ENCODE measurements at regions not wholly inside any gene's neighbourhood (a gene's known extent, or its start where the extent isn't known, plus 50 kb on each side); places are given as distances from the start of the nearest gene placed in this dataset.

DNA sequence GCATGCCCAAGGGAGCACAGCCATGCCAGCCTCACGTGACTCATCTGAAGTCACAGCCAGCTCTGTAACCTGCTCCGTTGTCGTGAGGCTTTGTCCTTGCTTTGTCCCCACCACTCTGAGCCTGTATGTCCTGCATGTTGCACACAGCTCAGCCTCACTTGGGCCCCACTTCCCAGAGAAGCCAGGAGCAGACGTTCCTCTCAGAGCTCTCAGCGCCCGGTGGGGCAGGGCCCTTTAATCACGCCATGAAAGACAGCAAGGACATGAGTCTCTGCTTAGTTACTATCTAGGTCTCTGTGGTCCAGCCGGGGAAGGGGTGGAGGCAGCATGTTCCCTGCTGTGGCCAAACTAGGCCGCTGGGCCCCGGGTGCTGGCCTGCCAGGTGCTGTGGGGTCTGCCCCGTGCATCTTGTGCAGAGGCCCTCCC lies 127.4 kb upstream of the FAM20C start:
- H3K9me3 ChIP-seq, result no peaks in the 10 kb centered on the region
- H3K36me3 ChIP-seq (replicated peaks in 1 of 2; ENCODE audit: control insufficient read depth in 1 of 2, insufficient read depth in 2 of 2, low read length in 1 of 2), result no peaks in the 10 kb centered on the region
- WGBS (ENCODE audit: low lambda C conversion rate), result 77% methylated on average over 8 of the region's 11 CpGs
- H4K20me1 ChIP-seq (ENCODE audit: insufficient read depth), result no peaks in the 10 kb centered on the region
- TF ChIP-seq, protein P1, sequence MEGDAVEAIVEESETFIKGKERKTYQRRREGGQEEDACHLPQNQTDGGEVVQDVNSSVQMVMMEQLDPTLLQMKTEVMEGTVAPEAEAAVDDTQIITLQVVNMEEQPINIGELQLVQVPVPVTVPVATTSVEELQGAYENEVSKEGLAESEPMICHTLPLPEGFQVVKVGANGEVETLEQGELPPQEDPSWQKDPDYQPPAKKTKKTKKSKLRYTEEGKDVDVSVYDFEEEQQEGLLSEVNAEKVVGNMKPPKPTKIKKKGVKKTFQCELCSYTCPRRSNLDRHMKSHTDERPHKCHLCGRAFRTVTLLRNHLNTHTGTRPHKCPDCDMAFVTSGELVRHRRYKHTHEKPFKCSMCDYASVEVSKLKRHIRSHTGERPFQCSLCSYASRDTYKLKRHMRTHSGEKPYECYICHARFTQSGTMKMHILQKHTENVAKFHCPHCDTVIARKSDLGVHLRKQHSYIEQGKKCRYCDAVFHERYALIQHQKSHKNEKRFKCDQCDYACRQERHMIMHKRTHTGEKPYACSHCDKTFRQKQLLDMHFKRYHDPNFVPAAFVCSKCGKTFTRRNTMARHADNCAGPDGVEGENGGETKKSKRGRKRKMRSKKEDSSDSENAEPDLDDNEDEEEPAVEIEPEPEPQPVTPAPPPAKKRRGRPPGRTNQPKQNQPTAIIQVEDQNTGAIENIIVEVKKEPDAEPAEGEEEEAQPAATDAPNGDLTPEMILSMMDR (IDR thresholded peaks at IDR 0.05), result no peak
- TF ChIP-seq RXRA (IDR thresholded peaks at IDR 0.05; ENCODE audit: borderline replicate concordance, low read depth) (no peak), RCOR1 (IDR thresholded peaks at IDR 0.05; ENCODE audit: low read length) (no peak), SIN3A (IDR thresholded peaks at IDR 0.05; ENCODE audit: borderline replicate concordance, low read depth, low read length) (no peak), EZH2phosphoT487 (IDR thresholded peaks at IDR 0.05; ENCODE audit: borderline replicate concordance, low read depth) (no peak), MEF2A (IDR thresholded peaks at IDR 0.05; ENCODE audit: borderline replicate concordance, low read depth) (no peak), TAF1 (IDR thresholded peaks at IDR 0.05; ENCODE audit: borderline replicate concordance, low read depth, low read length) (no peak), FOSL2 (IDR thresholded peaks at IDR 0.05; ENCODE audit: borderline replicate concordance, low read depth) (no peak), FOXJ3 (CRISPR knock-in tag; IDR thresholded peaks at IDR 0.05) (no peak)
- no peaks in the 10 kb centered on the region for H3K27me3 ChIP-seq (ENCODE audit: insufficient read depth)
- H2AFZ ChIP-seq (ENCODE audit: low read depth), result no peak overlapping the region
- CTCF ChIA-PET, result interaction anchor here (1.3 to 3.0 kb wide), 6 partner anchors 10 to 202 kb away, joined by 3 to 35 read pairs (median 8); no protein-coding TSS in a partner anchor
- no peak overlapping the region for H3K9ac ChIP-seq
- DNase-seq, result no peak
- H3K4me3 ChIP-seq (ENCODE audit: low read depth in 2 of 2, low read length in 1 of 2), result no peak overlapping the region
- H3K27ac ChIP-seq (ENCODE audit: low read depth in 2 of 2, low read length in 1 of 2), result no peak overlapping the region
- POLR2A ChIA-PET, result no interaction called here
- peaks cover 0 to 9% of the 10 kb centered on the region in 2 experiments; a peak in 1 of 4 replicates for H3K4me1 ChIP-seq (ENCODE audit: control insufficient read depth in 1 of 2, insufficient read depth in 2 of 2, low read depth in 1 of 2, low read length in 1 of 2)
- no peak overlapping the region for H3K4me2 ChIP-seq
- H3K79me2 ChIP-seq (ENCODE audit: insufficient read depth), result no peaks in the 10 kb centered on the region
- H3K9me2 ChIP-seq, result no peaks in the 10 kb centered on the region
- no peaks in the 10 kb centered on the region for H3F3A ChIP-seq (replicated peaks; ENCODE audit: insufficient read depth)

- TF ChIP-seq, protein P2, sequence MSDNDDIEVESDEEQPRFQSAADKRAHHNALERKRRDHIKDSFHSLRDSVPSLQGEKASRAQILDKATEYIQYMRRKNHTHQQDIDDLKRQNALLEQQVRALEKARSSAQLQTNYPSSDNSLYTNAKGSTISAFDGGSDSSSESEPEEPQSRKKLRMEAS (IDR thresholded peaks at IDR 0.05; ENCODE audit: low read depth), result no peak
- TF ChIP-seq ELF1 (IDR thresholded peaks at IDR 0.05), result no peak
- TF ChIP-seq RXRA (IDR thresholded peaks at IDR 0.05; ENCODE audit: borderline replicate concordance, low read depth), result no peak
- no peak for TF ChIP-seq CHD2 (IDR thresholded peaks at IDR 0.05; ENCODE audit: low read length, partially characterized antibody)
- TF ChIP-seq RFX5 (IDR thresholded peaks at IDR 0.05; ENCODE audit: low read length), result no peak
- TF ChIP-seq TAF1 (IDR thresholded peaks at IDR 0.05; ENCODE audit: borderline replicate concordance, low read depth, low read length), result no peak
- TF ChIP-seq SIN3A (IDR thresholded peaks at IDR 0.05; ENCODE audit: borderline replicate concordance, low read depth, low read length), result no peak
- TF ChIP-seq, protein P3, sequence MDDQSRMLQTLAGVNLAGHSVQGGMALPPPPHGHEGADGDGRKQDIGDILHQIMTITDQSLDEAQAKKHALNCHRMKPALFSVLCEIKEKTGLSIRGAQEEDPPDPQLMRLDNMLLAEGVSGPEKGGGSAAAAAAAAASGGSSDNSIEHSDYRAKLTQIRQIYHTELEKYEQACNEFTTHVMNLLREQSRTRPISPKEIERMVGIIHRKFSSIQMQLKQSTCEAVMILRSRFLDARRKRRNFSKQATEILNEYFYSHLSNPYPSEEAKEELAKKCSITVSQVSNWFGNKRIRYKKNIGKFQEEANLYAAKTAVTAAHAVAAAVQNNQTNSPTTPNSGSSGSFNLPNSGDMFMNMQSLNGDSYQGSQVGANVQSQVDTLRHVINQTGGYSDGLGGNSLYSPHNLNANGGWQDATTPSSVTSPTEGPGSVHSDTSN (IDR thresholded peaks at IDR 0.05), result no peak
- TF ChIP-seq RAD21 (IDR thresholded peaks at IDR 0.05; ENCODE audit: low read length), result no peak
- TF ChIP-seq IRF3 (IDR thresholded peaks at IDR 0.05; ENCODE audit: low read depth, low read length), result no peak
- TF ChIP-seq MXI1 (IDR thresholded peaks at IDR 0.05; ENCODE audit: low read depth, low read length), result no peak
- no peak for TF ChIP-seq RCOR1 (IDR thresholded peaks at IDR 0.05; ENCODE audit: low read length)
- TF ChIP-seq NRF1 (IDR thresholded peaks at IDR 0.05; ENCODE audit: low read depth, low read length), result no peak
- TF ChIP-seq, protein P1 (IDR thresholded peaks at IDR 0.05), result no peak
- no peaks in the 10 kb centered on the region for H3K9me2 ChIP-seq
- POLR2A ChIA-PET, result no interaction called here
- H3K36me3 ChIP-seq (replicated peaks in 1 of 2; ENCODE audit: control insufficient read depth in 1 of 2, insufficient read depth in 2 of 2, low read length in 1 of 2), result no peaks in the 10 kb centered on the region
- H3K27me3 ChIP-seq (ENCODE audit: insufficient read depth), result no peaks in the 10 kb centered on the region
- H4K20me1 ChIP-seq (ENCODE audit: insufficient read depth), result no peaks in the 10 kb centered on the region
- CTCF ChIA-PET, result interaction anchor here (1.4 to 2.7 kb wide), 3 partner anchors 11 to 86 kb away, joined by 3 to 12 read pairs (median 12); no protein-coding TSS in a partner anchor
- no peak overlapping the region for H3K27ac ChIP-seq (ENCODE audit: low read depth in 2 of 2, low read length in 1 of 2)
- H3F3A ChIP-seq (replicated peaks; ENCODE audit: insufficient read depth), result no peaks in the 10 kb centered on the region
- 69% methylated on average over 8 of the region's 8 CpGs for WGBS (ENCODE audit: low lambda C conversion rate)
- no peak overlapping the region for H3K9ac ChIP-seq
- no peak overlapping the region for H2AFZ ChIP-seq (ENCODE audit: low read depth)
- H3K4me2 ChIP-seq, result no peak overlapping the region
- H3K4me1 ChIP-seq (ENCODE audit: control insufficient read depth in 1 of 2, insufficient read depth in 2 of 2, low read depth in 1 of 2, low read length in 1 of 2), result peaks cover 0 to 9% of the 10 kb centered on the region in 2 experiments; a peak in 1 of 4 replicates
- no peak for DNase-seq
- no peaks in the 10 kb centered on the region for H3K79me2 ChIP-seq (ENCODE audit: insufficient read depth)
- H3K4me3 ChIP-seq (ENCODE audit: low read depth in 2 of 2, low read length in 1 of 2), result no peak overlapping the region
- no peaks in the 10 kb centered on the region for H3K9me3 ChIP-seq
Observed at GRCh38 chr7:65554-65953, 126.8 kb upstream of the FAM20C start.
